Adrenal gland (tissue), 9 donors: ENCODE measurements at regions not wholly inside any gene's neighbourhood (a gene's known extent, or its start where the extent isn't known, plus 50 kb on each side); places are given as distances from the start of the nearest gene placed in this dataset.

Experiments used
- DNase-seq, 7 donors: peaks; one replicate each; pipeline ENCODE4 v3.0.0-alpha.2; 2019 to 2020
- H3K27ac ChIP-seq, 5 donors: fragments of 200-600 bp; sonication (generic) in 4 of 5; 1 replicate in 3 of 5; 2 replicates in 2 of 5; pipeline versions ENCODE4 v1.5.1 to v1.8.0; 2016 to 2020; ENCODE audit warnings: mild to moderate bottlenecking in 1 of 5
- H3K27me3 ChIP-seq: fragments of 200-600 bp; 2 replicates; pipeline ENCODE4 v1.8.0; 2021
- H3K36me3 ChIP-seq, 2 donors: fragments of 200-600 bp; replicated peaks in 1 of 2; 1 replicate in 1 of 2; 2 replicates in 1 of 2; pipeline versions ENCODE4 v1.5.1 to v1.8.0; 2018 to 2022
- H3K4me1 ChIP-seq, 2 donors: fragments of 200-600 bp; replicated peaks in 1 of 2; 1 replicate in 1 of 2; 2 replicates in 1 of 2; pipeline versions ENCODE4 v1.5.1 to v1.8.0; 2018 to 2021
- H3K4me3 ChIP-seq, 4 donors: fragments of 200-600 bp; sonication (generic) in 3 of 4; one replicate each; pipeline ENCODE4 v1.5.1; 2016 to 2018
- H3K9me3 ChIP-seq, 3 donors: fragments of 200-600 bp; sonication (generic) in 1 of 3; replicated peaks in 1 of 3; 1 replicate in 2 of 3; 2 replicates in 1 of 3; pipeline versions ENCODE4 v1.5.1 to v1.8.0; 2016 to 2021
- POLR2A ChIP-seq, 2 donors: fragments of 450-650 bp; IDR thresholded peaks; one replicate each; pipeline ENCODE4 v1.6.1; 2017; ENCODE audit warnings: antibody characterized with exemption in 2 of 2, mild to moderate bottlenecking in 2 of 2, moderate library complexity in 1 of 2
- WGBS, 4 donors: extraction: QIAGEN DNeasy Blood & Tissue Kit in 2 of 4; methylation state at CpG; one replicate each; pipeline versions ENCODE4 v1.1.5 to v1.1.7; 2013 to 2017; 5-methylcytosine and 5-hydroxymethylcytosine counted together
- intact Hi-C, 2 donors: fragments of 100-400 bp; cut with DNase I; formaldehyde crosslinking; loops; one replicate each; pipeline versions ENCODE4 v1.14.1 to v1.15.0; 2022 to 2023
- TF ChIP-seq, protein P1 (sequence below), 6 experiments: fragments of 450-650 bp in 4 of 6; fragments of 200-600 bp in 2 of 6; sonication (generic) in 1 of 6; IDR thresholded peaks; 1 replicate in 5 of 6; 2 replicates in 1 of 6; pipeline versions ENCODE4 v1.5.1 to v1.8.0; 2016 to 2021; ENCODE audit warnings: antibody characterized with exemption in 6 of 6, mild to moderate bottlenecking in 2 of 6, moderate library complexity in 1 of 6
- donor health status: healthy with polysubstance abuse.
- donor health status: Bipolar disorder and iron deficiency.
- donor health status: DM: yes; HTN: yes; CAD: no.
- donor health status: DM: no; HTN: no; CAD: no.
- donor health status: DM: no; HTN: no; CAD: no.

DNA sequence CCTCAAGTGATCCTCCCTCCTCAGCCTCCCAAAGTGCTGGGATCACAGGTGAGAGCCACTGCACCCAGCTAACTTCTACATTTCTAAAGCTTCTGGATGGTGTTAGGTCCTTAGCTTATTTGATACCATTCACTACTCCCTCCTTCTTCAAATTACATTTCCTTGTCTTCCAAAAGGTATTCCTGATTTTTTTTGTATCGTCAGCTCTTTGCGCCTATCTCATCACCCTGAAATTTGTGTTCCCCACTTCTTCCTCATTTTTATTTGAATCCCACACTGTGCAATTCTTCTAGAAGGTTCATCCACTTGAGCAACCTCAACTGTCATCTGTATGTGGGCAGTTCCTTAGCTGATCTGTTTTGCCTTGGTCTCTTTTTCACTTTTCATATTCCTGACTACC is 241.8 kb upstream of the RGS6 start:
- TF ChIP-seq POLR2A (IDR thresholded peaks at IDR 0.05): no peak
- TF ChIP-seq, protein P1, sequence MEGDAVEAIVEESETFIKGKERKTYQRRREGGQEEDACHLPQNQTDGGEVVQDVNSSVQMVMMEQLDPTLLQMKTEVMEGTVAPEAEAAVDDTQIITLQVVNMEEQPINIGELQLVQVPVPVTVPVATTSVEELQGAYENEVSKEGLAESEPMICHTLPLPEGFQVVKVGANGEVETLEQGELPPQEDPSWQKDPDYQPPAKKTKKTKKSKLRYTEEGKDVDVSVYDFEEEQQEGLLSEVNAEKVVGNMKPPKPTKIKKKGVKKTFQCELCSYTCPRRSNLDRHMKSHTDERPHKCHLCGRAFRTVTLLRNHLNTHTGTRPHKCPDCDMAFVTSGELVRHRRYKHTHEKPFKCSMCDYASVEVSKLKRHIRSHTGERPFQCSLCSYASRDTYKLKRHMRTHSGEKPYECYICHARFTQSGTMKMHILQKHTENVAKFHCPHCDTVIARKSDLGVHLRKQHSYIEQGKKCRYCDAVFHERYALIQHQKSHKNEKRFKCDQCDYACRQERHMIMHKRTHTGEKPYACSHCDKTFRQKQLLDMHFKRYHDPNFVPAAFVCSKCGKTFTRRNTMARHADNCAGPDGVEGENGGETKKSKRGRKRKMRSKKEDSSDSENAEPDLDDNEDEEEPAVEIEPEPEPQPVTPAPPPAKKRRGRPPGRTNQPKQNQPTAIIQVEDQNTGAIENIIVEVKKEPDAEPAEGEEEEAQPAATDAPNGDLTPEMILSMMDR (IDR thresholded peaks at IDR 0.05): no peak
- Histone ChIP-seq H3K4me3 (no peak overlapping the region), H3K27ac (no peak overlapping the region), H3K4me1 (peaks cover 5 to 22% of the 10 kb centered on the region in 2 donors), H3K36me3 (no peaks in the 10 kb centered on the region), H3K9me3 (no peaks in the 10 kb centered on the region), H3K27me3 (no peaks in the 10 kb centered on the region)
- intact Hi-C loops: no loop called here
- no peak for DNase-seq
- 93 to 99% (median 96%) methylated on average over 2 of the region's 2 CpGs for WGBS, 4 donors

DNA sequence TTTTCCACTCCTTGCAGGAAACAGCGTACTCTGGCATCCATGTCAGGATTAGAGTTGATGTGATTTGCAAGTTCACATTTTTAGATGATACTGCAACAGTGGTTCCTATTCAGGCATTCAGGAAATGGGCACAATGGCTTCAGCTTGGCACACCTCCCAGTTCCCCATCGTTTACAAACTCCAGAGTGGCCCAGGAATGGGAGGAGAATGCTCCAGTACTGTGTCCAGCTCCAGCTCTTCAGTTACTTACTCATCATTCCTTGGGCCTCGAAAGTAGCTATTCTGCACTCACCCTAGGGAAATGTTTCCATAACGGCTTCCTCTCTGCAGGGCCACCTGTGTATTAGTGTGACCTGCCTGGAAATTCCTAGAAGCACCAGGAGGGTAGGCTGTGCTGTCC is 239.7 kb upstream of the RGS6 start:
- H3K27ac ChIP-seq: no peak overlapping the region
- intact Hi-C loops: no loop called here

DNA sequence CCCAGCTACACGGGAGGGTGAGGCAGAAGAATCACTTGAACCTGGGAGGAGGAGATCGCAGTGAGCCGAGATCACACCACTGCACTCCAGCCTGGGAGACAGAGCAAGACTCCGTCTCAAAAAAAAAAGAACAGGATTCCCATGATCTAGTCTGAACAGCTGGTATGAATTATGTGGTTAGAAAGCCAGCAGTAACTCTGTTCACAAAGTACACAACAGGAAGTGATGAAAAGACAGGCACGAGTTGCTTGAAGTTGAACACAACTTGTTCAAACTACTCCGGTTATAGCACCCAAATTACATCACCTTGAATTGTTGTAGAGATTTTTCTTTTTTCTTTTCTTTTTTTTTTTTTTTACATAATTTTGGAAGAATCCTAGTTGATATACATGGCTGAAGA is 238.8 kb upstream of the RGS6 start:
- Histone ChIP-seq H3K9me3 (no peaks in the 10 kb centered on the region), H3K4me1 (peaks cover 0 to 5% of the 10 kb centered on the region in 2 donors), H3K27me3 (no peaks in the 10 kb centered on the region), H3K4me3 (no peak overlapping the region), H3K27ac (no peak overlapping the region), H3K36me3 (no peaks in the 10 kb centered on the region)
- TF ChIP-seq, protein P1 (IDR thresholded peaks at IDR 0.05): no peak
- no peak for TF ChIP-seq POLR2A (IDR thresholded peaks at IDR 0.05)
- no peak for DNase-seq
- WGBS, 4 donors: 85 to 94% (median 90%) methylated on average over 6 of the region's 6 CpGs
- intact Hi-C loops: no loop called here

More for the DNA sequence above, 239.7 kb upstream of the RGS6 start:
- no peak for DNase-seq
- Histone ChIP-seq H3K4me1 (peaks cover under 1 to 10% of the 10 kb centered on the region in 2 donors), H3K4me3 (no peak overlapping the region), H3K27me3 (no peaks in the 10 kb centered on the region), H3K9me3 (no peaks in the 10 kb centered on the region), H3K36me3 (no peaks in the 10 kb centered on the region)
- TF ChIP-seq POLR2A (IDR thresholded peaks at IDR 0.05): no peak
- WGBS, 4 donors: 66 to 79% (median 76%) methylated on average over 4 of the region's 4 CpGs

DNA sequence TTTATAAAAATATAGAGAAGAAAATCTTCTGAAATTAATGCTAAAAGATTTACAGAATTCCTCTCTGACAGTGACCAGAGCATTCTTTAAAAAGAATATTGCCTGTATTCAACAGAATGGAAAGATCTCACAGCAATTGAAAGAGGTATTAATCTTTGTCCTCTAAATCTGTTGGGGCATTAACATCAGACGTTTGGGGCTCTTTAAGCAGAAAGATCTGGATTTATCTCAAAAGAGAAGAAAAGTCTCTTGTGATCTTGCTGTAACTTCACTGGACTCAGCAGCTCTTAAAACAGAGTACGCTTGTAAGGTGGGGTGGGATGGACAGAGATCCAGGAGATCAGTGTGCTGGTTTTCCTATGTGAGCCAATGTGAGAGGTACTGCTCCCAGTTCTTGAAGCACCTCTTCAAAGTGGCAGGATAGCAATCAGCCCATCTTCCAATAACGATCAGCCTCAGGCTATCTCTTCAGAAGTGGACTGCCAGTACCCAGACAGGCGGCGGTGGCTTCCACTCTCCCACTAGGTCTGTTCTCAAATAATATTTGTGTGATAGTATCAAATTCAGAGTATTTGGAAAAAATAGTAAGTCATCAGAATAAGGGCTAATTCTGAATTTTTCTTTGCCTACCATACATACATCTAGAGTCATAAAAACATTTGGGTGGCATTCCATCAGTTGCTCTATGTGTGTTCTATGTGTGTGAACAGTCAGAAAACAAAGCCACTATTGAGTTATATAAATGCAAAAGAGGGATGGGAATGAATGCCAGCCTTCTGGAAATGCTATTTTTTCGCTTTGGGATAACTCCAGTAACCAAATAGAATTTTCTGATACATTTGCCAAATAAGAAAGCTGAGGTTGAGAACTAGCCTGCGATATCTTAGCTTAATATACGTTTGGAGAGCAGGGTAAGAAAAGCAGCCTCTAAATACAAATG is 237.4 kb upstream of the RGS6 start:
- H3K4me1 ChIP-seq: no peaks in the 10 kb centered on the region
- no peaks in the 10 kb centered on the region for H3K36me3 ChIP-seq
- no peaks in the 10 kb centered on the region for H3K9me3 ChIP-seq
- no peak overlapping the region for H3K4me3 ChIP-seq
- no peak for TF ChIP-seq POLR2A (IDR thresholded peaks at IDR 0.05)
- TF ChIP-seq, protein P1 (IDR thresholded peaks at IDR 0.05): no peak
- no peak overlapping the region for H3K27ac ChIP-seq
- WGBS, 4 donors: 89 to 93% (median 90%) methylated on average over 8 of the region's 8 CpGs
- no peaks in the 10 kb centered on the region for H3K27me3 ChIP-seq
- DNase-seq: no peak
- intact Hi-C loops: no loop called here
